Testis (tissue), 2 donors: ENCODE measurements at regions not wholly inside any gene's neighbourhood (a gene's known extent, or its start where the extent isn't known, plus 50 kb on each side); places are given as distances from the start of the nearest gene placed in this dataset.

Experiments used
- DNase-seq: peaks from one replicate; pipeline ENCODE4 v3.0.0-alpha.2; 2019
- H3K27ac ChIP-seq, 2 donors: fragments of 200-600 bp; sonication (generic); one replicate each; pipeline ENCODE4 v1.5.1; 2019
- H3K27me3 ChIP-seq: fragments of 200-600 bp; sonication (generic); one replicate; pipeline ENCODE4 v1.5.1; 2019
- H3K36me3 ChIP-seq: fragments of 200-600 bp; sonication (generic); one replicate; pipeline ENCODE4 v1.5.1; 2017; ENCODE audit warnings: low read depth; ENCODE audit errors: missing control alignments
- H3K4me1 ChIP-seq: fragments of 200-600 bp; sonication (generic); one replicate; pipeline ENCODE4 v1.5.1; 2019
- H3K4me3 ChIP-seq, 2 donors: fragments of 200-600 bp; sonication (generic); one replicate each; pipeline ENCODE4 v1.5.1; 2017 to 2019
- H3K9me3 ChIP-seq: fragments of 200-600 bp; sonication (generic); one replicate; pipeline ENCODE4 v1.5.1; 2017
- POLR2A ChIP-seq: fragments of 450-650 bp; IDR thresholded peaks from one replicate; pipeline ENCODE4 v1.6.1; 2017; ENCODE audit warnings: antibody characterized with exemption, mild to moderate bottlenecking, moderate library complexity
- WGBS, 2 donors: methylation state at CpG; one replicate each; pipeline ENCODE4 v1.1.5; 2018; 5-methylcytosine and 5-hydroxymethylcytosine counted together
- intact Hi-C: fragments of 100-400 bp; cut with DNase I; formaldehyde crosslinking; loops from one replicate; pipeline ENCODE4 v1.15.1; 2023; ENCODE audit warnings: low total_unique reads
- TF ChIP-seq, protein P1 (sequence below), 3 experiments: fragments of 450-650 bp in 2 of 3; fragments of 200-600 bp in 1 of 3; sonication (generic) in 1 of 3; IDR thresholded peaks; one replicate each; pipeline ENCODE4 v1.5.1; 2016 to 2019; ENCODE audit warnings: antibody characterized with exemption in 3 of 3, mild to moderate bottlenecking in 2 of 3, moderate library complexity in 1 of 3

DNA sequence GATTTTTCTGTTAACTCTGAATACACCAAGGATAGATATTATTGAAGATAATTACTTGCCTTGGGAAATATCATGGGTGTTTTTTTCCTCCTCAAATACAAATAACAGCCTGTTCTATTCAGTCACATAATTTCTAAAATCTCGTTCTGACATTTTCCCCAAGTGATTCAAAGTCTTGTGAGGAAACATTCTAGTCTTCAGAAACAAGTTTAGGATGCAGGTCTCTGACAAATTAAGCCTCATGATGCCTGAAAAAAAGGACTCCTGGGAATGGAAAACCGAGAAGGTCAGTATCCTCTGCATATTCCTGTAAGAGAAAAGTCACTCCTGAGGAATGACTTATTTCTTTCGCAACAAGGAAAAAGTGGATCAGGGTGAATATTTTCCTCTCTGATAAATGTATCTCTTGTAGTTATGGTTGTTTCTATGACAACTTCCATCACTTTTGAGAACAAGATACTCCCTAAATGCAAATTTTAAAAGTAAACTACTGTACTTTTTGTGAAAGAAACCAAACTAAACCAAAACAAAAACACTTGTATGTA lies 384.6 kb downstream of the CNTNAP4 start:
- intact Hi-C loops, result no loop called here

DNA sequence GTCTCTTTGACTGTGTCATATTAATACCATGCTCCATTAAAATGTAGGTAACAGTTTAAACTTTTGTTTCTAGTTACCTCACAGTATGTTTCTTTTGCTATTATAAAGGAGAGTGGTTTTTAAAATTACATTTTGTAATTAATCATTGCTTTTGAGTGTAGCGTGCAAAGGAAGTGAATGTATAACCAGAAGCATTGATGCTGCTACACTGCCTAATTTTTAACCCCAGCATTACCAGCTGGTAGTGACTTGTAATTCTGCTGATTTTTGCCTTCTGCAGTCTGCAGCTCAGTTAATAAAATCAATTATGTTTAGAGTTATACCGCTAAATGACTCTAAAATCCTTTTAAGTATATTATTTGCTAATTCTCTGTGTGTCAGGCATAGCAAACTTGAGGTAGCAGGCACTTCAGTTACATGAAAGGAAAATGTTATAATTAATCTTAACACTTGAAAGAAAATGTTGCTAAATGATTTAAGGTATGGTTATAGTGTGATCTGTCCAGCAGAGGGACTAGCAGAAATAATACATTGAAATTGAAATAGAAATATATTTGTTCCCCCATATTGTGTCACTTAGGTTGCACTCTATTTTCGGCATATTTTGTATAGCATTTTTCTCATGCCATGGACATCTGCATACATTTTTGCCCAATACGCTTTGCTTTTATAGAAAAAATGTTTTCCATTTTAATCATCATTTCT lies 388.5 kb downstream of the CNTNAP4 start:
- intact Hi-C loops, result no loop called here
- DNase-seq, result no peak
- H3K4me1 ChIP-seq, result no peaks in the 10 kb centered on the region
- no peaks in the 10 kb centered on the region for H3K36me3 ChIP-seq
- H3K9me3 ChIP-seq, result no peaks in the 10 kb centered on the region
- 80 to 83% methylated on average over 4 of the region's 4 CpGs for WGBS, 2 donors
- no peak overlapping the region for H3K4me3 ChIP-seq
- H3K27me3 ChIP-seq, result no peaks in the 10 kb centered on the region
- H3K27ac ChIP-seq, result no peak overlapping the region
- TF ChIP-seq POLR2A, result no peak
- TF ChIP-seq, protein P1, sequence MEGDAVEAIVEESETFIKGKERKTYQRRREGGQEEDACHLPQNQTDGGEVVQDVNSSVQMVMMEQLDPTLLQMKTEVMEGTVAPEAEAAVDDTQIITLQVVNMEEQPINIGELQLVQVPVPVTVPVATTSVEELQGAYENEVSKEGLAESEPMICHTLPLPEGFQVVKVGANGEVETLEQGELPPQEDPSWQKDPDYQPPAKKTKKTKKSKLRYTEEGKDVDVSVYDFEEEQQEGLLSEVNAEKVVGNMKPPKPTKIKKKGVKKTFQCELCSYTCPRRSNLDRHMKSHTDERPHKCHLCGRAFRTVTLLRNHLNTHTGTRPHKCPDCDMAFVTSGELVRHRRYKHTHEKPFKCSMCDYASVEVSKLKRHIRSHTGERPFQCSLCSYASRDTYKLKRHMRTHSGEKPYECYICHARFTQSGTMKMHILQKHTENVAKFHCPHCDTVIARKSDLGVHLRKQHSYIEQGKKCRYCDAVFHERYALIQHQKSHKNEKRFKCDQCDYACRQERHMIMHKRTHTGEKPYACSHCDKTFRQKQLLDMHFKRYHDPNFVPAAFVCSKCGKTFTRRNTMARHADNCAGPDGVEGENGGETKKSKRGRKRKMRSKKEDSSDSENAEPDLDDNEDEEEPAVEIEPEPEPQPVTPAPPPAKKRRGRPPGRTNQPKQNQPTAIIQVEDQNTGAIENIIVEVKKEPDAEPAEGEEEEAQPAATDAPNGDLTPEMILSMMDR (IDR thresholded peaks at IDR 0.05), result no peak

More for the DNA sequence above, 384.6 kb downstream of the CNTNAP4 start:
- Histone ChIP-seq H3K36me3 (no peaks in the 10 kb centered on the region), H3K9me3 (no peaks in the 10 kb centered on the region), H3K27me3 (no peaks in the 10 kb centered on the region), H3K4me1 (no peaks in the 10 kb centered on the region), H3K4me3 (no peak overlapping the region), H3K27ac (no peak overlapping the region)
- no peak for DNase-seq
- 69 to 71% methylated on average over 3 of the region's 3 CpGs for WGBS, 2 donors
- TF ChIP-seq, protein P1 (IDR thresholded peaks at IDR 0.05), result no peak
- no peak for TF ChIP-seq POLR2A

DNA sequence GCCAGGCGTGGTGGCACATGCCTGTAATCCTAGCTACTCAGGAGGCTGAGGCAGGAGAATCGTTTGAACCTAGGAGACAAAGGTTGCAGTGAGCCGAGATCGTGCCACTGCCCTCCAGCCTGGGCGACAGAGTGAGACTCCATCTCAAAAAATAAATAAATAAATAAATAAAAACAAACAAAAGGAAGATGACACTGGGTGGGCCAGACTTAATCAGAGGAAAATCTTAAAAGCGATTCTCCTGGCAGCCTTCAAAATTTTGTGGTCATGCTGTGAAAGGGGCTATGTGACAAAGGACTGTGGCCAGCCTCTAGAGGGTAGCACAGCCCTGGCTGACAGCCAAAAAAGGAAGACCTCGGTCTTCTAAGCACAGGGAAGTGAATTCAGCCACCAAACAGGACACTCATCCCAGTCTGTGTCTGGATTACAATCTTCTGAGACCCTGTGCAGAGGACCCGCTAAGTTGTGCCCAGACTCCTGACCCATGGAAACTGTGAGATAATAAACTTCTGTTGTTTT lies 391.1 kb downstream of the CNTNAP4 start:
- WGBS, 2 donors, result 84 to 91% methylated on average over 8 of the region's 8 CpGs

DNA sequence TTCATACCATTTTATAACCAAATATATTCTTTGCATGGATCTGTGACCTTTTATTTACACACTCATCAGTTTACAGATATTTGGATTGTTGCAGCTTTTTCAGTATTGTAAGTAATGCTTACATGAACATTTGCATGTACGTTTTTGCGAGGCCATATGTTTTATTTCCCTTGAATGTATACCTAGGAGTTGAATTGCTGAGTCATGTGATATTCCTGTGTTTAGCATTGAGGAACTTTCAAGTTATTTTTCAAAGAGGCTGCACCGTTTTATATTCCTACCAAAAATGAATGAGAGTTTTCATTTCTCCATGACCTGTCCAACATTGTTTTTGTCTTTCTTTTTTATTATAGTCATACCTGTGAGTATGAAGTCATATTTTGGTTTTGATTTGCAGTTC lies 392.1 kb downstream of the CNTNAP4 start:
- WGBS, 2 donors, result 81% methylated on average over 3 of the region's 3 CpGs

More for the DNA sequence above, 391.1 kb downstream of the CNTNAP4 start:
- Histone ChIP-seq H3K27me3 (no peaks in the 10 kb centered on the region), H3K4me1 (no peaks in the 10 kb centered on the region), H3K9me3 (no peaks in the 10 kb centered on the region), H3K4me3 (no peak overlapping the region), H3K36me3 (no peaks in the 10 kb centered on the region), H3K27ac (no peak overlapping the region)
- TF ChIP-seq POLR2A, result no peak
- TF ChIP-seq, protein P1 (IDR thresholded peaks at IDR 0.05), result no peak
- DNase-seq, result no peak
- intact Hi-C loops, result no loop called here

More for the DNA sequence above, 392.1 kb downstream of the CNTNAP4 start:
- no peaks in the 10 kb centered on the region for H3K36me3 ChIP-seq
- H3K27ac ChIP-seq, result no peak overlapping the region
- H3K9me3 ChIP-seq, result no peaks in the 10 kb centered on the region
- no peaks in the 10 kb centered on the region for H3K27me3 ChIP-seq
- H3K4me3 ChIP-seq, result no peak overlapping the region
- TF ChIP-seq, protein P1 (IDR thresholded peaks at IDR 0.05), result no peak
- no peak for TF ChIP-seq POLR2A
- intact Hi-C loops, result no loop called here
- no peaks in the 10 kb centered on the region for H3K4me1 ChIP-seq
- DNase-seq, result no peak
